ENCODE measurements at regions not wholly inside any gene's neighbourhood (a gene's known extent, or its start where the extent isn't known, plus 50 kb on each side); places are given as distances from the start of the nearest gene placed in this dataset.

GRCh38 chr1:30319765-30320580 is 403.4 kb downstream of the MATN1 start:
- no peak for DNase-seq (ENCODE audit: low read depth)
- no peak overlapping the region for H3K4me3 ChIP-seq (ENCODE audit: low read length)
- no peak for TF ChIP-seq CTCF (IDR thresholded peaks at IDR 0.05; ENCODE audit: insufficient read depth, low read depth, low read length, missing control alignments)

GRCh38 chr1:30318864-30319718 is 404.3 kb downstream of the MATN1 start:
- no peak for DNase-seq (ENCODE audit: low read depth)
- no peak for TF ChIP-seq CTCF (IDR thresholded peaks at IDR 0.05; ENCODE audit: insufficient read depth, low read depth, low read length, missing control alignments)
- H3K4me3 ChIP-seq (ENCODE audit: low read length): no peak overlapping the region

- no peak for TF ChIP-seq CTCF (IDR thresholded peaks at IDR 0.05; ENCODE audit: insufficient read depth, low read depth, low read length, missing control alignments)
- DNase-seq (ENCODE audit: low read depth): no peak
- no peak overlapping the region for H3K4me3 ChIP-seq (ENCODE audit: low read length)
These were observed 405.0 kb downstream of the MATN1 start for GRCh38 chr1:30318413-30318812.

GRCh38 chr1:30317921-30318320 is 405.5 kb downstream of the MATN1 start:
- TF ChIP-seq CTCF (IDR thresholded peaks at IDR 0.05; ENCODE audit: insufficient read depth, low read depth, low read length, missing control alignments): no peak
- no peak for DNase-seq (ENCODE audit: low read depth)

GRCh38 chr1:30316056-30316455 is 407.3 kb downstream of the MATN1 start:
- no peak for TF ChIP-seq CTCF (IDR thresholded peaks at IDR 0.05; ENCODE audit: insufficient read depth, low read depth, low read length, missing control alignments)
- H3K4me3 ChIP-seq (ENCODE audit: low read length): no peak overlapping the region
- DNase-seq (ENCODE audit: low read depth): no peak

More at GRCh38 chr1:30317921-30318320, 405.5 kb downstream of the MATN1 start:
- no peak overlapping the region for H3K4me3 ChIP-seq (ENCODE audit: low read length)

GRCh38 chr1:30315185-30315960 is 408.0 kb downstream of the MATN1 start:
- no peak overlapping the region for H3K4me3 ChIP-seq (ENCODE audit: low read length)
- DNase-seq (ENCODE audit: low read depth): no peak
- TF ChIP-seq CTCF (IDR thresholded peaks at IDR 0.05; ENCODE audit: insufficient read depth, low read depth, low read length, missing control alignments): no peak

Measured in epithelial cell of esophagus (primary cell).